CD8-positive, alpha-beta memory T cell (primary cell): ENCODE measurements at regions not wholly inside any gene's neighbourhood (a gene's known extent, or its start where the extent isn't known, plus 50 kb on each side); places are given as distances from the start of the nearest gene placed in this dataset.

Source experiments
- CTCF ChIA-PET: fragments of 350-600 bp; sonication (Branson Sonifier 250); formaldehyde crosslinking; loops from one replicate; lab custom pipeline; 2021; ENCODE audit warnings: antibody characterized with exemption; lab: Charles Lee
- POLR2A ChIA-PET: fragments of 350-600 bp; sonication (Branson Sonifier 250); formaldehyde crosslinking; loops from one replicate; lab custom pipeline; 2021; ENCODE audit warnings: antibody characterized with exemption; lab: Charles Lee
- DNase-seq, 5 donors: peaks; one replicate each; pipeline versions ENCODE4 v3.0.0 to v3.0.0-alpha.2; 2020 to 2022; ENCODE audit warnings: mixed read lengths in 1 of 5
- H3K27ac ChIP-seq: one replicate; pipeline ENCODE4 v1.7.0; 2013; ENCODE audit warnings: low read depth, mild to moderate bottlenecking, low read length, moderate library complexity
- H3K27me3 ChIP-seq: 2 replicates; pipeline ENCODE4 v1.7.0; 2013; ENCODE audit warnings: low read length, mild to moderate bottlenecking; ENCODE audit not compliant: insufficient read depth, poor library complexity, severe bottlenecking
- H3K36me3 ChIP-seq: 2 replicates; pipeline ENCODE4 v1.7.0; 2013; ENCODE audit warnings: mild to moderate bottlenecking, low read length, moderate library complexity; ENCODE audit not compliant: insufficient read depth
- H3K4me1 ChIP-seq: 2 replicates; pipeline ENCODE4 v1.7.0; 2013; ENCODE audit warnings: mild to moderate bottlenecking, low read length, moderate library complexity; ENCODE audit not compliant: insufficient read depth
- H3K4me3 ChIP-seq: 2 replicates; pipeline ENCODE4 v1.7.0; 2013; ENCODE audit warnings: mild to moderate bottlenecking, low read length
- H3K9me3 ChIP-seq: 2 replicates; pipeline ENCODE4 v1.7.0; 2013; ENCODE audit warnings: mild to moderate bottlenecking, low read length
- H3K27ac Mint-ChIP-seq, 8 donors: one replicate each; pipeline ENCODE4 v1.8.0; 2020 to 2021; ENCODE audit warnings: mixed read lengths in 8 of 8, mild to moderate bottlenecking in 6 of 8, inconsistent platforms in 3 of 8, moderate library complexity in 3 of 8
- H3K27me3 Mint-ChIP-seq, 2 donors: one replicate each; pipeline ENCODE4 v1.8.0; 2020 to 2021; ENCODE audit warnings: mixed read lengths in 2 of 2, mild to moderate bottlenecking in 1 of 2, moderate library complexity in 1 of 2
- H3K36me3 Mint-ChIP-seq, 3 donors: one replicate each; pipeline ENCODE4 v1.8.0; 2020 to 2021; ENCODE audit warnings: mixed read lengths in 3 of 3, inconsistent platforms in 1 of 3, mild to moderate bottlenecking in 1 of 3
- H3K4me1 Mint-ChIP-seq, 3 donors: one replicate each; pipeline ENCODE4 v1.8.0; 2020 to 2021; ENCODE audit warnings: mixed read lengths in 3 of 3, inconsistent platforms in 1 of 3, mild to moderate bottlenecking in 1 of 3
- H3K4me3 Mint-ChIP-seq, 7 donors: one replicate each; pipeline ENCODE4 v1.8.0; 2020 to 2021; ENCODE audit warnings: mixed read lengths in 7 of 7, mild to moderate bottlenecking in 6 of 7, moderate library complexity in 4 of 7, inconsistent platforms in 2 of 7
- H3K9me3 Mint-ChIP-seq, 5 donors: one replicate each; pipeline ENCODE4 v1.8.0; 2020 to 2022; ENCODE audit warnings: mixed read lengths in 5 of 5, mild to moderate bottlenecking in 3 of 5, moderate library complexity in 2 of 5, inconsistent platforms in 1 of 5

GRCh38 chr14:62001963-62002362, 239.7 kb downstream of the SNAPC1 start:
- no peak for DNase-seq
- H3K36me3 Mint-ChIP-seq = peaks cover 0 to 9% (median 1%) of the 10 kb centered on the region in 3 donors
- Histone ChIP-seq H3K4me3 (no peak overlapping the region), H3K9me3 (no peaks in the 10 kb centered on the region), H3K27ac (no peak overlapping the region), H3K36me3 (no peaks in the 10 kb centered on the region), H3K4me1 (no peaks in the 10 kb centered on the region), H3K27me3 (no peaks in the 10 kb centered on the region)
- H3K4me1 Mint-ChIP-seq = no peaks in the 10 kb centered on the region
- ChIA-PET POLR2A (no interaction called here), CTCF (no interaction called here)
- H3K27ac Mint-ChIP-seq = no peak overlapping the region
- H3K27me3 Mint-ChIP-seq = peaks cover 14 to 35% of the 10 kb centered on the region in 2 donors
- H3K9me3 Mint-ChIP-seq = peaks cover 0 to 5% (median 0%) of the 10 kb centered on the region in 5 donors
- no peak overlapping the region for H3K4me3 Mint-ChIP-seq

GRCh38 chr14:62002642-62003041, 240.4 kb downstream of the SNAPC1 start:
- no peak overlapping the region for H3K4me3 Mint-ChIP-seq
- peaks cover 0 to 5% (median 0%) of the 10 kb centered on the region in 5 donors for H3K9me3 Mint-ChIP-seq
- peaks cover 0 to 9% (median 1%) of the 10 kb centered on the region in 3 donors for H3K36me3 Mint-ChIP-seq
- Histone ChIP-seq H3K4me1 (no peaks in the 10 kb centered on the region), H3K36me3 (no peaks in the 10 kb centered on the region), H3K27ac (no peak overlapping the region), H3K4me3 (no peak overlapping the region), H3K9me3 (no peaks in the 10 kb centered on the region), H3K27me3 (no peaks in the 10 kb centered on the region)
- no peak overlapping the region for H3K27ac Mint-ChIP-seq
- H3K4me1 Mint-ChIP-seq = no peaks in the 10 kb centered on the region
- no peak for DNase-seq
- peaks cover 14 to 35% of the 10 kb centered on the region in 2 donors for H3K27me3 Mint-ChIP-seq
- ChIA-PET CTCF (no interaction called here), POLR2A (no interaction called here)

- Mint-ChIP-seq H3K4me3 (no peak overlapping the region), H3K4me1 (no peaks in the 10 kb centered on the region), H3K36me3 (peaks cover 0 to 9% (median 1%) of the 10 kb centered on the region in 3 donors), H3K9me3 (peaks cover 0 to 5% (median 0%) of the 10 kb centered on the region in 5 donors), H3K27me3 (peaks cover 14 to 35% of the 10 kb centered on the region in 2 donors), H3K27ac (no peak overlapping the region)
- Histone ChIP-seq H3K36me3 (no peaks in the 10 kb centered on the region), H3K27me3 (no peaks in the 10 kb centered on the region), H3K27ac (no peak overlapping the region), H3K4me3 (no peak overlapping the region), H3K4me1 (no peaks in the 10 kb centered on the region), H3K9me3 (no peaks in the 10 kb centered on the region)
- no peak for DNase-seq
- POLR2A ChIA-PET = no interaction called here
- CTCF ChIA-PET = no interaction called here
Measured at GRCh38 chr14:62003701-62004100, 241.5 kb downstream of the SNAPC1 start.

GRCh38 chr14:62006116-62006731, 244.0 kb downstream of the SNAPC1 start:
- Mint-ChIP-seq H3K9me3 (peaks cover 0 to 5% (median 0%) of the 10 kb centered on the region in 5 donors), H3K27ac (no peak overlapping the region), H3K4me3 (no peak overlapping the region), H3K36me3 (peaks cover 0 to 9% (median 1%) of the 10 kb centered on the region in 3 donors), H3K27me3 (peaks cover 16 to 37% of the 10 kb centered on the region in 2 donors), H3K4me1 (no peaks in the 10 kb centered on the region)
- Histone ChIP-seq H3K27ac (no peak overlapping the region), H3K36me3 (no peaks in the 10 kb centered on the region), H3K9me3 (no peaks in the 10 kb centered on the region), H3K4me1 (no peaks in the 10 kb centered on the region), H3K4me3 (no peak overlapping the region), H3K27me3 (no peaks in the 10 kb centered on the region)
- ChIA-PET POLR2A (no interaction called here), CTCF (no interaction called here)
- no peak for DNase-seq

GRCh38 chr14:62015243-62015642, 253.0 kb downstream of the SNAPC1 start:
- no peaks in the 10 kb centered on the region for H3K9me3 ChIP-seq
- no peaks in the 10 kb centered on the region for H3K27me3 ChIP-seq
- Mint-ChIP-seq H3K27me3 (peaks cover 9 to 16% of the 10 kb centered on the region in 2 donors), H3K27ac (no peak overlapping the region), H3K4me3 (no peak overlapping the region), H3K4me1 (no peaks in the 10 kb centered on the region), H3K36me3 (no peaks in the 10 kb centered on the region), H3K9me3 (no peaks in the 10 kb centered on the region)
- H3K27ac ChIP-seq = no peak overlapping the region
- no peak overlapping the region for H3K4me3 ChIP-seq
- CTCF ChIA-PET = no interaction called here
- POLR2A ChIA-PET = no interaction called here
- H3K36me3 ChIP-seq = no peaks in the 10 kb centered on the region
- H3K4me1 ChIP-seq = no peaks in the 10 kb centered on the region
- DNase-seq = no peak

GRCh38 chr14:62015945-62016344, 253.7 kb downstream of the SNAPC1 start:
- no peak for DNase-seq
- no peaks in the 10 kb centered on the region for H3K27me3 ChIP-seq
- H3K9me3 Mint-ChIP-seq = no peaks in the 10 kb centered on the region
- no peak overlapping the region for H3K27ac Mint-ChIP-seq
- no peak overlapping the region for H3K4me3 Mint-ChIP-seq
- H3K4me1 ChIP-seq = no peaks in the 10 kb centered on the region
- no peaks in the 10 kb centered on the region for H3K36me3 Mint-ChIP-seq
- H3K4me1 Mint-ChIP-seq = no peaks in the 10 kb centered on the region
- peaks cover 9 to 16% of the 10 kb centered on the region in 2 donors for H3K27me3 Mint-ChIP-seq
- H3K36me3 ChIP-seq = no peaks in the 10 kb centered on the region
- ChIA-PET POLR2A (no interaction called here), CTCF (no interaction called here)
- H3K27ac ChIP-seq = no peak overlapping the region
- H3K9me3 ChIP-seq = no peaks in the 10 kb centered on the region
- no peak overlapping the region for H3K4me3 ChIP-seq

GRCh38 chr14:62017651-62018230, 255.5 kb downstream of the SNAPC1 start:
- H3K4me3 ChIP-seq = no peak overlapping the region

GRCh38 chr14:62018606-62019005, 256.4 kb downstream of the SNAPC1 start:
- no peaks in the 10 kb centered on the region for H3K4me1 ChIP-seq
- Mint-ChIP-seq H3K4me3 (no peak overlapping the region), H3K36me3 (no peaks in the 10 kb centered on the region), H3K27me3 (peaks cover 8 to 12% of the 10 kb centered on the region in 2 donors), H3K4me1 (no peaks in the 10 kb centered on the region), H3K9me3 (no peaks in the 10 kb centered on the region), H3K27ac (no peak overlapping the region)
- ChIA-PET POLR2A (no interaction called here), CTCF (no interaction called here)
- H3K27me3 ChIP-seq = no peaks in the 10 kb centered on the region
- H3K36me3 ChIP-seq = no peaks in the 10 kb centered on the region
- DNase-seq = no peak
- H3K27ac ChIP-seq = no peak overlapping the region
- no peak overlapping the region for H3K4me3 ChIP-seq
- no peaks in the 10 kb centered on the region for H3K9me3 ChIP-seq

More at GRCh38 chr14:62017651-62018230, 255.5 kb downstream of the SNAPC1 start:
- Histone ChIP-seq H3K4me1 (no peaks in the 10 kb centered on the region), H3K27me3 (no peaks in the 10 kb centered on the region), H3K36me3 (no peaks in the 10 kb centered on the region), H3K27ac (no peak overlapping the region), H3K9me3 (no peaks in the 10 kb centered on the region)
- Mint-ChIP-seq H3K4me3 (no peak overlapping the region), H3K36me3 (no peaks in the 10 kb centered on the region), H3K27me3 (peaks cover 6 to 12% of the 10 kb centered on the region in 2 donors), H3K27ac (no peak overlapping the region), H3K9me3 (no peaks in the 10 kb centered on the region), H3K4me1 (no peaks in the 10 kb centered on the region)
- POLR2A ChIA-PET = no interaction called here
- CTCF ChIA-PET = no interaction called here
- no peak for DNase-seq
